Tibial nerve (tissue), 3 donors: ENCODE measurements at regions not wholly inside any gene's neighbourhood (a gene's known extent, or its start where the extent isn't known, plus 50 kb on each side); places are given as distances from the start of the nearest gene placed in this dataset.

ENCODE experiments used
- CTCF ChIP-seq, 5 experiments: fragments of 200-600 bp in 3 of 5; fragments of 450-650 bp in 2 of 5; sonication (generic) in 3 of 5; IDR thresholded peaks; one replicate each; pipeline ENCODE4 v1.5.1; 2016 to 2019; ENCODE audit warnings: antibody characterized with exemption in 5 of 5, mild to moderate bottlenecking in 3 of 5, moderate library complexity in 2 of 5
- POLR2A ChIP-seq, 2 donors: fragments of 450-650 bp; IDR thresholded peaks; one replicate each; pipeline ENCODE4 v1.6.1; 2017; ENCODE audit warnings: antibody characterized with exemption in 2 of 2, mild to moderate bottlenecking in 2 of 2, moderate library complexity in 2 of 2

GRCh38 chr6:44672086-44672485, 284.6 kb downstream of the CDC5L start:
- no peak for TF ChIP-seq CTCF (IDR thresholded peaks at IDR 0.05)
- no peak for TF ChIP-seq POLR2A (IDR thresholded peaks at IDR 0.05)
